ENCODE measurements at regions not wholly inside any gene's neighbourhood (a gene's known extent, or its start where the extent isn't known, plus 50 kb on each side); places are given as distances from the start of the nearest gene placed in this dataset.
"Not testable (repeated sequence)": the region's sequence is repeated elsewhere in the genome, so short reads cannot be mapped to it uniquely, and the experiment has no call there.

- DNase-seq (ENCODE audit: low read depth in 2 of 2) = not testable (repeated sequence)
Observed at GRCh38 chr6:85750146-85750545, 107.5 kb upstream of the SYNCRIP start.

DNA sequence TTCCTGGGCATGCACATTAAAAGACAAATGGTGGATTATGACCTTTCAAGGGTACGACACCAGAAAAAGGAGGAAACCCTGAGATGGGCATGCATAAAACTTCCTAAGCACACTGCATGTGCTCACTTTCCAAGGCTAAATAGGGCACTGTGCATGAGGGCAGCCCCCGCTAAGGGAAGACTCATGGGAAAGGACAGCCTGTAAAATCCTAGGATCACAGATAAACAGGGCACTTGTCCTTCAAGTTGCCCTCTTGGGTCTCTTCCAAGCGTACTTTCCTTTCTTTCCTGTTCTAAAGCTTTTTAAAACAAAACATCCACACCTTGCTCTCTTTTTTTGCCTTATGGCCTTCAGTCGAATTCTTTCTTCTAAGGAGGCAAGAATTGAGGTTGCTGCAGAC, 106.5 kb upstream of the SYNCRIP start:
- no peak for DNase-seq (ENCODE audit: low read depth in 2 of 2)

DNA sequence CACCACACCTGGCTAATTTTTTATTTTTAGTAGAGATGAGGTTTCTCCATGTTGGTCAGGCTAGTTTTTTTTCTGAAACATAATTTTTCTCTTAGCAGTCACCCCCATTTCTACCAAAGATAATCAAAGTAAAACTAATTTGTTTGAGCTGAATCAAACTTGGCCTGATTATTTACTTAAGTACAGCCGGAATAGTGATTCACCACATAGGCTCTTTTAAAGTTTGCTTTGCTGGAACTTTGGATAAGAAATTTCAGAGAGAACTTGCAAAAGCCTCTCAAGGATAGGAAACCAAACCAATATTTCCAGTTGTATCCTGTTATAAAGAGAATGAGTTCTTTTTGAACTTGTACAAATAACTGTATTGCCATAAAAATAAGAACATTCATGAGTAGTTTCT, 105.0 kb upstream of the SYNCRIP start:
- DNase-seq (ENCODE audit: low read depth in 2 of 2) = no peak

- no peak for DNase-seq (ENCODE audit: low read depth in 2 of 2)
Observed at GRCh38 chr6:85747093-85747492, 104.4 kb upstream of the SYNCRIP start.

DNA sequence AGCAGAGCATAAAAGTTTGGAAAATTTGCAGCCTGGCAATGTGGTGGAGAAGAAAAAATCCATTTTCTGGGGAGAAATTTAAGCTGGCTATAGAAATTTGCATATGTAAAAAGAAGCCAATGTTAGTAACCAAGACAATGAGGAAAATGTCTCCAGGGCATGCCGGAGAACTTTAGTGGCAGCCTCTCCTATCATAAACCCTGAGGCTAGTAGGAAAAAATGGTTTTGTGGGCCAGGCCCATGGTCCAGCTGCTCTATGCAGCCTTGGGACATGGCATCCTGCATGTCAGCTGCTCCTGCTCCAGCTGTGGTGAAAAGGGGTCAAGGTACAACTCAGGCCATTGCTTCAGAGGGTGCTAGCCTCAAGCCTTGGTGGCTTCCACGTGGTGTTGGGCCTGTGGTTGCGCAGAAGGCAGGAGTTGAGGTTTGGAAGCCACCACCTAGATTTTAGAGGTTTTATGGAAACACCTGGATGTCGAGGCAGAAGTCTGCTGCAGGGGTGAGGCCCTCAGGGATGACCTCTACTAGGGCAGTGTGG, 101.8 kb upstream of the SYNCRIP start:
- DNase-seq (ENCODE audit: low read depth in 2 of 2) = no peak

DNA sequence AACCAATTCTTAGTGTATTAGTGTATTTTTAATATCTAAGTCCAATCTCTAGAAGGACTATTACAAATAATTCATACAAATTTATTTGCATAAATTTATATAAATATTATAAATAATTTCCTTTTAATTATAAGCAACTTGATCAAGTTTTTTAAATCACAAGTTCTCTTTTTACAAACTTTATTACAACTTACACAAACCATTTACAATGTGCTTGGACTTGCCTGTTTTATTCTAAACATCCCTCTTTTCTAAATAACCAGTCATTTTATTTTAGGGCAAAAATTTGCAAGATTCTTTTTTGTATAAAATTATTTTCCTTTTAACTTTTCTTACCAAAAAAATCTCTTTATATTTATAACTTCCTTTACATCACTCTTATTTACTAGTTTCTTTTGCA, 83.5 kb upstream of the SYNCRIP start:
- no peak for DNase-seq (ENCODE audit: low read depth in 2 of 2)

GRCh38 chr6:85715797-85716196, 73.1 kb upstream of the SYNCRIP start:
- no peak for DNase-seq (ENCODE audit: low read depth in 2 of 2)

DNA sequence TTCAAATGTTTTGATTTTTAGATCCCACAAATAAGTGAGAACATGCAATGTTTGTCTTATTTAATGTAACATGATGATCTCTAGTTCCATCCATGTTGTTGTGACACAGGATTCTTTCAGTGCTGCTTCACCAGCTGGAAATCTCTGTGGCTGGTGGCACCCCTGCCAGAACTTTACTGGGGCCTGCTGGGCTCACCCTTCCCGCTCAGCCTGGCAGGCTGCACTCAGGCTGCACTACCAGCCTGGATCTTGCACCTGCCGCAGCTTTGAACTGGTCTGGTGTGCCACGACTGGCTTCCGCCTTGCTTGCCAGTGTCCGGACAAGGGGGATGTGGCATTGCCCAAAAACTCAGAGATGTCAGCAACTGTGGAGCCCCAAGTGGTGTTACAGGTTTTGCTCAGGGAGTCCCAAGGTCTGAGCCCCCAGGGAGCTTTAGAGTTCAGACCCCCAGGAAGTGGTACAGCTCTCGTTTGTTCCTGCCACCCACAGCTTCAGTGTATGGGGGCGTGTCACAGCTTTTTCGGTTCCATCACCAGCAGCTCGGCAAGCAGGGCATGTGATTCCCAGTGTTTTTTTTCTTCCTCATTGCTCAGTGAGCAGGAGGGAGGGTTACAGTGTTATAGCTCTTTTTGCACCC, 72.3 kb upstream of the SYNCRIP start:
- no peak for DNase-seq (ENCODE audit: low read depth in 2 of 2)

GRCh38 chr6:85712346-85712745, 69.7 kb upstream of the SYNCRIP start:
- DNase-seq (ENCODE audit: low read depth in 2 of 2) = no peak

DNA sequence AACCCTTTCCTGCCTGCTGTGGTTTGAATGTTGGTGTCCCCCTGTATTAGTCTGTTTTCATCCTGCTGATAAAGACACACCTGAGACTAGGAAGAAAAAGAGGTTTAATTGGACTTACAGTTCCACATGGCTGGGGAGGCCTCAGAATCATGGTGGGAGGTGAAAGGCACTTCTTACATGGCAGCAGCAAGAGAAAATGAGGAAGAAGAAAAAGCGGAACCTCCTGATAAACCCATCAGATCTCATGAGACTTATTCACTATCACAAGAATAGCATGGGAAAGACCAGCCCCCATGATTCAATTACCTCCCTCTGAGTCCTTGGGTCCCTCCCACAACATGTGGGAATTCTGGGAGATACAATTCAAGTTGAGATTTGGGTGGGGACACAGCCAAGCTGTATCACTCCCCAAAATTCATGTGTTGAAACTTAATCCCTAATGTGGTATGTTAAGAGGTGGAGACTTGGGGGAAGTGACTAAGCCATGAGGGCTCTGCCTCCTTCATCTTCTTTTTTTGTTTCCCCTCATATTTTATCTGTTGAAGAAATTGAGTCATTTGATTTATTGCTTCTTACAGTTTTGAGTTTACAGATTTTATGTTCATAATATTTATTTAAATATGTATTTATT, 64.9 kb upstream of the SYNCRIP start:
- DNase-seq (ENCODE audit: low read depth in 2 of 2) = not testable (repeated sequence)

GRCh38 chr6:85706272-85706671, 63.6 kb upstream of the SYNCRIP start:
- DNase-seq (ENCODE audit: low read depth in 2 of 2) = no peak

GRCh38 chr6:85705220-85705619, 62.5 kb upstream of the SYNCRIP start:
- DNase-seq (ENCODE audit: low read depth in 2 of 2) = no peak

- DNase-seq (ENCODE audit: low read depth in 2 of 2) = no peak
Observed at GRCh38 chr6:85703406-85703805, 60.7 kb upstream of the SYNCRIP start.

Data from activated CD4-positive, alpha-beta T cell treated with anti-CD3 and anti-CD28 coated beads for 24 hours (primary cell).